NCI-H146 treated with DMSO at 0.1 percent for 48 hours (cell line): ENCODE measurements at regions not wholly inside any gene's neighbourhood (a gene's known extent, or its start where the extent isn't known, plus 50 kb on each side); places are given as distances from the start of the nearest gene placed in this dataset.
A peak's percentile ranks its signal among the peaks of the same experiment; 100 is the strongest.

ENCODE experiments used
- DNase-seq: peaks from one replicate; lab custom pipeline; 2025; ENCODE audit not compliant: unreplicated experiment; lab: John Stamatoyannopoulos, UW

DNA sequence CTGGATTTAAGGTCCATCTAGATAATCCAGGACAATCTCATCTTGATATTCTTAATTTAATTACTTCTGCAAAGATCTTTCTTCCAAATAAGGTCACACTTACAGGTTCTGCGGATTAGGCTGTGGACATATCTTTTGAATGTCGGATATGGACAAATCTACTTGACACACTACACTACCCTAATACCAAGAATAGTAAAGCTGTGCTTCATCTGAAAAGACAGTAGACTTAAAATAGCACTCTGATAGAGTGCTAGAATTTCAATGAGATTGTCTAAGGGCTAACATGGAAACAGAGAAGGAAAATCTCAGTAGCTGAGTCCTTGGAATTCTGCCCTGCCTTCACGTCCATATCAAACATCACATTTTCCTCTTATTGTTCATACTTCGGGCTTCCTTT, 1238.0 kb downstream of the EPHA7 start:
- DNase-seq = no peak

DNA sequence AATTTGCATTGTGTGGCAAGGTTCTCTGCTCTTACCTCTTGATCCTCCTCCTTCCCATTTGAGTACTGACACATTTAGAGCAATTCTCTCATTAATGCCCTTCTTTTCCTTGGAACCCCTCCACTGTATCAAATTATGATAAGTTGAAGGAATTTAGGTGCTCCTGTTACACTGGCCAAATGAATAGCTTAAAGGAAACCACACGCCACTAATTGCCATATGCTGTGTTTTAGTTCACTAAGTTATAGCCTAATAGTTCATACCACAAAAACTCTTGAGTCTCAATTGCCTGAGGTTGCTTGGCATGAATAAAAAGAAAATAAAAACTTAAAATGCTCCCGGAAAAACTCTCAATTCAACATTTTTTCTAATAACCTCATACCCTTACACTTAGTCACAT, 1239.3 kb downstream of the EPHA7 start:
- no peak for DNase-seq

GRCh38 chr6:92176666-92177065, 1242.7 kb downstream of the EPHA7 start:
- no peak for DNase-seq

GRCh38 chr6:92174398-92175073, 1244.8 kb downstream of the EPHA7 start:
- DNase-seq = no peak

- DNase-seq = no peak
Measured at GRCh38 chr6:92169506-92169905, 1249.9 kb downstream of the EPHA7 start.

- no peak for DNase-seq
Measured at GRCh38 chr6:92166666-92167065, 1252.7 kb downstream of the EPHA7 start.

DNA sequence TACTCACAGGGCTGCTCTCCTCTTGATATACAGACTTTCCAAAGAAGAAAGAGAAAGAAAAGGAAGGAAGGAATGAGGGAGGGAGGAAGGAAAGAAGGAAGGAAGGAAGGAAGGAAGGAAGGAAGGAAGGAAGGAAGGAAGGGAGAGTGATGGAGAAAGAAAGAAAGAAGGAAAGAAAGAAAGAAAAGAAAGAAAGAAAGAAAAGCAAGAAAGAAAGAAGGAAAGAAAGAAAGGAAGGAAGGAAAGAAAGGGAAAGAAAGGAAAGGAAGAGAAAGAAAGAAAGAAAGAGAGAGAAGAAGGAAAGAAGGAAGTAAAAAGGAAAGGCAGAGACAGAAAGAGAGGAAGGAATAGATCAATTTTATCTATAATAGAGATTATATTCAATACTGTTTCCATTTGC, 1257.4 kb downstream of the EPHA7 start:
- DNase-seq = no peak

DNA sequence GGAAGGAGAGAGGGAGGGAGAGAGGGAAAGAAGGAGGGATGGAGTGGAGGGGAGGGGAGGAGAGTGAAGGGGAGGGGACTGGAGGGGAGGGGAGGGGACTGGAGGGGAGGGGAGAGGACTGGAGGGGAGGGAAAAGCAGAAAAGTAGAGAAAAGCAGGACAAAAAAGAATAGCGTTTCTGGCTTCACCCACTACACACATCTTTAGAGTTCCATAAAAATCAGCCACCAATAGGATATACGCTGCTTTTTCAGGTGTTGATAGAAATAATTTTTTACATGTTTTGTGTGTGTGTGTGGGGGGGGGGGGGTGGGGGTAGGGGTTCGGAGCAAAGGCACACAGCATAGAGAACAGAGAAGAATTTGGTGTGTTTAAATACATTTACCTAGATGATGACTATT, 1259.1 kb downstream of the EPHA7 start:
- DNase-seq = no peak

GRCh38 chr6:92159046-92159445, 1260.3 kb downstream of the EPHA7 start:
- DNase-seq = no peak

DNA sequence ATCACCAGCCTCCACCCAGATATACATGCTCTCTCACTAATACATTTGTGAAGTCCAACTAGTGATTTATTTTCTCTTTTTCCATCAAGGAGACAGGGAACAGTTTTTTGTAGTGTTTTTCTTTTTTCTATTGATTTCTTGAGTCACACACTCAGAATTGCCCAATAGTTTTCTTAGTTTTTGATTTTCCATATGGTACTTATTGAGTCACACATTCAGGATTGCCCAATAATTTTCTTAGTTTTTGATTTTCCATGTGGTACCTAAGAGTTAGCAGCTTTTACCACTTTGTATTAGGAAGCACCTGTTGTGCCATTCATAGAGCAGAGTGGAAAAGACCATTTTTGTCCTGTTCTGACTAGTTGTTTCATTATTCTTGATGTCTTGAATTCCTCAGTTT, 1268.8 kb downstream of the EPHA7 start:
- no peak for DNase-seq

GRCh38 chr6:92147246-92147645, 1272.1 kb downstream of the EPHA7 start:
- no peak for DNase-seq

GRCh38 chr6:92139601-92140000, 1279.8 kb downstream of the EPHA7 start:
- no peak for DNase-seq

DNA sequence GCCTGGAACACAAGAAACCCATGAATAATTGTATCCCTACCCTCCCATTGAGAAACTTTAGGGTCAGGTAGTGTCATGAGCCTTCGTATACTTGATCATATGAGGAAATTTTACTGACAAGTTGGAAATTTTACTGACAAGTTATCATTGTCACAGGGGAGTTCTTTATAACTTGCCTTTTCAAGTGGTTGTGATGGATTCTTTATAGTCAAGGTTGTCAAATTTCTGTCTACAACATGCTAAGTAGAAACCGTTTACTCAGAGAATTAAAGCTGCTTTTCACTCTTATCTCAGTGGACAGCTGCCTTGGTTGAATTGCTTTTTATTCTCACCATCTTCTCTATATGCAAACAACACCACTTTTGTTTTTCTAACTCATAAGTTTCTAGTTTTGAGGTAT, 1286.4 kb downstream of the EPHA7 start:
- DNase-seq = no peak

DNA sequence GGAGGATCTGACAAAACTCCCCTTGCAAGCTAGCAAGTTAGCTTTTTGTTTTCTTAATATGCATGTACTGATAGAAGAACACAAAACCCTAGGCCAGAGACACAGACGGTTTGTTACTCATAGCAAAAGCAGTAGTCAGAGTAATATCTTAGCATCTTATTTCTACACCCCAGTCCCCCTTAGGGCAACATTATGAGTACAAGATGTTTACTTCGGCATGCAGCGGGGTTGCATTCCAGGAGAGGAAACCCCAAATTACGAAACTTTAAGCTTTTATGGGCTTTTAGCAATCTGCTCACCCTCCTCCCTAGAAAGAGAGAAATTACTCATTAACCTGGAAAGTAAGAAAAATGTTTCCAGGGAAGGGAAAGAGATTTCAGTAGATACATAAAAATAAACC, 1286.9 kb downstream of the EPHA7 start:
- DNase-seq = no peak

- no peak for DNase-seq
Measured at GRCh38 chr6:92130944-92131343, 1288.4 kb downstream of the EPHA7 start.

GRCh38 chr6:92126983-92127382, 1292.4 kb downstream of the EPHA7 start:
- no peak for DNase-seq

GRCh38 chr6:92126088-92126487, 1293.3 kb downstream of the EPHA7 start:
- no peak for DNase-seq

DNA sequence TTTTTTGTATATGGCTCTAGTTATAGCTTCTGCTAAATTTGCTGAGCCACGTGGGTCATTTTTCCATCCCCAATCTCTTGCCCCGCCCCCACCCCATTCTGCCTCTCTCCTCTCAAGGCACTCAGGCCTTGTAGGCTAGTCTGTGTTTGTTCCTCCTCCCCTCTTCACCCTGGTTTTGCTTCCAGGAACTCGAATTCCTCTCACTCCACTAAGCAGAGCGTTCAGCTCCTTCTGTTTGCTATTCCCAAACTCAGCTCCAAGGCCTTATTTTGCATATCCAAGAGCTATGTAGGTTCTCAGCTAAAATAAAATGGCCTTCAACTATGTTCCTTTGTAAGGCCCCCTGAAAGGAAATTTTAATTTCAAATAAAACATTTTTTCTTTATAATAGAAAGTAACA, 1293.7 kb downstream of the EPHA7 start:
- DNase-seq = no peak

DNA sequence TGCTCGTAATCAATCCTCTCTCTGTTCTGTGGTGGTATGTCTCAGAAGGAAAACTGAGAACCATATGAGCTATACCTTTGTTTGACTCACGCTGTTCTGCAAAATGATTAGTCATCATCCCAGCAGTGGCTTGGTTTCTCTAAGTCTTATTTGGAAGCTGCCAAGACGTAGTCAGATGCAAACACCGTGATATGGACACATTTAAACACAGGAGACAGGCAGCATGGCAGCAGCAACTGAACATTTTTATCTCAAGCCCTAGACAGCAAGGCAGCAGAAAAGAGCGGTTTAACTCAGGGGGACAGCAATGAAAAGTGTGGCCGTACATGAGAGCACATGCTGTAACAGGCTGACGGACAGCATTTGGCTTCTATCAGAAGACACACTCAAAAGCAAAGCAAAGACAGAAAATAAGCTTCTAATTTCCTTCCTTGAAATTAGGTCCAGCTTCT, 1295.1 kb downstream of the EPHA7 start:
- DNase-seq = no peak

- DNase-seq = peak; percentile 37
Measured at GRCh38 chr6:92122746-92123145, 1296.6 kb downstream of the EPHA7 start.

DNA sequence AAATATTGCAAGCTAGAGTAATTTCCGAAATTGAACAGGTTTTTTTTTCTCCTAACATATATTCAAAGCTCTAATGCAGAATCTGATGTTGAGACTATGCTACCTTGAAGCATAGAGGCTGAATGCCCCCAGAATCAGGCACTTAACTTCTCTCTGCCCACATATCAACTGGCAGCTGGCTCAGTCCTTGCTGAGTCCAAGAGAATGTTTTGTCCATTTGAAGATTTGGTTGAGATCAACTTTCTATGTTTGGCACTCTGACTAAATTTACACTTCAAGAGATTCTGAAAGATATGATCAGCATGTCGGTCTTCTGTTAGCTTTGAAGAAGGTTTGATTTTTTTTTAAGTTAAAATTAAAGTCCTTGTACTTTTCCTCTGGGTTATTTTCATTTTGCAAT, 1298.1 kb downstream of the EPHA7 start:
- no peak for DNase-seq

- DNase-seq = no peak
Measured at GRCh38 chr6:92117800-92118199, 1301.6 kb downstream of the EPHA7 start.

DNA sequence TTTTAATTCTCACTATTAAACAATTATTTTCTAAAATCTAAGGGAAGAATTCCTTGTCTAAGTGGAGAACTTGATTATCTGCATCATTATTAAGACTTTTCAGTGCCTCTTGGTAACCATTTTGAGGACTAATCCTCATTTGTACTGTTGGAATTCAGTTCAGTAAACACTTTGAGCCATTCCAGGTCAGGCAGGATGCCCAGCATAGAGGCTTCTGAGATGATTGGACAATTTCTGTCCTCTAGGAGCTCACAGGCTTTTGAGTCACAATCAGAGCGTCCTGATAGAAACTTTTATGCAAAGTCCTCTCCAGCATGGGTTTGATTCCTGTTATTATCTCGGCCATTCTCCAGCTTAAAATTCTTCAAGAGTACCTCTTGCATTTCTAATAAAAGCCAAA, 1304.6 kb downstream of the EPHA7 start:
- no peak for DNase-seq
